GM13977 (cell line): ENCODE measurements at regions not wholly inside any gene's neighbourhood (a gene's known extent, or its start where the extent isn't known, plus 50 kb on each side); places are given as distances from the start of the nearest gene placed in this dataset.

Experiments
- DNase-seq: peaks from one replicate; pipeline ENCODE4 v3.0.0; 2012; ENCODE audit warnings: low spot score
- CTCF ChIP-seq: IDR thresholded peaks from 2 replicates; pipeline ENCODE4 v1.5.1; 2012; ENCODE audit warnings: mild to moderate bottlenecking, control low read depth; ENCODE audit not compliant: insufficient read depth; ENCODE audit errors: extremely low read depth, missing control alignments
- in situ Hi-C: fragments of 300-500 bp; cut with MboI; formaldehyde crosslinking; loops from one replicate; pipeline ENCODE4 v1.12.0; 2022; ENCODE audit warnings: low sequenced_read_pairs, low pct_unique_long_range_greater_than_20kb, mixed read lengths, inconsistent platforms; ENCODE audit not compliant: unreplicated experiment

- no peak for TF ChIP-seq CTCF
- DNase-seq: no peak
- in situ Hi-C loops: no loop called here
These were observed 233.3 kb upstream of the SFSWAP start for GRCh38 chr12:131477613-131478012.

DNA sequence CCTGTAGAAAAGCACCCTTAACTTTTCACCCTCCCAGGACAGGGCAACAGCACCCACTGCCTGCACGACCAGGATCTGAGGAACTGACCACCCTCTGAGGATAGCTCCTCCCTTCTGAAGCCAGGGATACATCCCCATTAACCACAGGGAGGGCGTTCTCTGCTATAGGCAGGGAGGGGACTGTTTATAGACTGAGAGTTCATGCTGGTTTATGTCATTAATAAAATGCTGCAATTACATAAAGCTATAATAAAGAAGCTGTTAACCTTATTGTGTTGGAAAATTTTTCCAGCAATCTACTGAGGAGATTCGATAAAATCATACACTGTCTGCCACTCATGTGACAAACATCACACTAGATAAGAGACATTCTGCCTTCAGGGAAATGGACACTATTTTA lies 232.4 kb upstream of the SFSWAP start:
- no peak for DNase-seq
- TF ChIP-seq CTCF: no peak
- in situ Hi-C loops: no loop called here

GRCh38 chr12:131482199-131482598 lies 228.7 kb upstream of the SFSWAP start:
- in situ Hi-C loops: no loop called here
- TF ChIP-seq CTCF: no peak
- no peak for DNase-seq

DNA sequence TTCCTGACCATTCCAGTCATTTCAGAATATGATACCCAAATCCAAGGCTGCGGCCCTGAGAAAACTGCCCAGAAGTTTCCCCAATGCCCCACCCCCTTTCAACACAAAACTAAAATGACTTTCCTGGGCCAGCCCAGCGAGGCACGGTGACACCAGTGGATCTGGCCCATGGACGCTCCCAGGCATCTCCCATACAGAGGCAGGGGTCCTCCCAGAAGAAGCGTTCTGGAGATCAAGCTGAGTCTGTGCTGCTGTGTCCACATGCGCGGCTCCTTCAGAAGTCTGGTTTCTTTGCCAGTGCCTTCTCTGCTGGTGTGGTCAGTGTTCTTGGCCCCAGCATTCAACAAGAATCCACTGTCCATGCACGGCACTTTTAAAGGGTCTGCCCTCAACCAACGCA lies 228.2 kb upstream of the SFSWAP start:
- no peak for TF ChIP-seq CTCF
- no peak for DNase-seq
- in situ Hi-C loops: no loop called here

- in situ Hi-C loops: no loop called here
These were observed 224.2 kb upstream of the SFSWAP start for GRCh38 chr12:131486451-131487230.

DNA sequence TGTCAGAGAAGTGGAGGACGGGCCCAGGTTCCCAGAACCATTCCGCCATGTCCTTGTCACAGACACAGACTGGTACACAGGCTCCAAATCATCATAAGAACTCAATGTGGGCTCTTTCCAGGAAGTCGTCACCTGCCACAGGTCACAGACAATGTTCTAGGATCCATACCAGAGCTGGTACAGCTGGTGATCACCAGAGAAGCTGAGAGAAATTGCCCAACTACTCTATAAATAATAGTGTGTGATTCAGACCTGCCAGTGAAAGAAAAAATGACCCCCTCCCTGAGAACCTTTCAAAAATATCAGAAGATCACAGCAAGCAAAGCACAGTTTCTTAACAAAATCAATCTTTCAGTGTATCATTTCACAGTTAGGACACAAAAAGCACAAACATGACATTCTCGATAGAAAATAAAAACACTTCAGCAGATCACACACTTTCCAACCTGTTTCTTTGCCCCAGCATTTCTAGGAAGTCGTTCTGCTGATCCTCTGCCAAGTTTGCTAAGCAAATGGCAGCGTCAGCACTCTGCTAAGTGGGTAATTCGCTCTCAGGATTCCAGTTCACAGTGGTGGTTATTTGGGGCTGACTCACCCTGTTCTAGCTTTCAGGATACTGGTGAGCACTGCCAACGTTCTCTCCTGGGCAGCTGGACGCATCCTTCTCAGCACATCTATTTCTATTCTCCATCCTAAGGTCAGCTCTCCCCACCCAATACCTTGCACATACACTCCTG lies 223.3 kb upstream of the SFSWAP start:
- in situ Hi-C loops: no loop called here
- no peak for TF ChIP-seq CTCF
- no peak for DNase-seq

More at GRCh38 chr12:131486451-131487230, 224.2 kb upstream of the SFSWAP start:
- TF ChIP-seq CTCF: no peak
- no peak for DNase-seq
